A549 (cell line): ENCODE measurements at regions not wholly inside any gene's neighbourhood (a gene's known extent, or its start where the extent isn't known, plus 50 kb on each side); places are given as distances from the start of the nearest gene placed in this dataset.
"Not testable (repeated sequence)": the region's sequence is repeated elsewhere in the genome, so short reads cannot be mapped to it uniquely, and the experiment has no call there.

Experiments
- ATAC-seq, 2 experiments: fragments of 200-7000 bp in 1 of 2; fragments of >200 bp in 1 of 2; cut with Nextera tagmentation in 1 of 2; cut with Tn5 transposase in 1 of 2; 3 replicates each; pipeline versions ENCODE4 v1.8.0 to v1.9.1; 2018 to 2020; ENCODE audit warnings: mild to moderate bottlenecking in 1 of 2, moderate library complexity in 1 of 2
- CTCF ChIA-PET: fragments of 300-600 bp; sonication (Branson Sonifier 250); formaldehyde crosslinking; extraction: SDS; loops from one replicate; lab custom pipeline; 2021; ENCODE audit warnings: antibody characterized with exemption, inconsistent platforms; lab: Yijun Ruan, JAX
- POLR2A ChIA-PET: fragments of 350-600 bp; formaldehyde crosslinking; extraction: SDS; loops from one replicate; lab custom pipeline; 2021; ENCODE audit warnings: antibody characterized with exemption, inconsistent platforms; lab: Yijun Ruan, JAX
- DNase-seq, 2 experiments: peaks; one replicate each; pipeline versions ENCODE4 v3.0.0 to v3.0.0-alpha.2; 2011 to 2016; ENCODE audit warnings: low read depth in 1 of 2, low spot score in 1 of 2
- FAIRE-seq: peaks from 2 replicates; lab custom pipeline; 2011; peaks lifted over from hg19 to GRCh38; lab: Jason Lieb, UNC
- H3K27ac ChIP-seq, 2 experiments: fragments of >200 bp; sonication (Bioruptor Twin); formaldehyde crosslinking; 3 replicates each; pipeline ENCODE4 v1.5.1; 2016 to 2017
- H3K4me1 ChIP-seq: fragments of >200 bp; sonication (Bioruptor Twin); formaldehyde crosslinking; 3 replicates; pipeline ENCODE4 v1.6.1; 2016
- H3K4me2 ChIP-seq: fragments of >200 bp; sonication (Bioruptor Twin); formaldehyde crosslinking; 3 replicates; pipeline ENCODE4 v1.6.1; 2016
- H3K4me3 ChIP-seq: fragments of >200 bp; sonication (Bioruptor Twin); formaldehyde crosslinking; 3 replicates; pipeline ENCODE4 v1.5.1; 2016
- H3K9me3 ChIP-seq: fragments of >200 bp; sonication (Bioruptor Twin); formaldehyde crosslinking; 3 replicates; pipeline ENCODE4 v1.6.1; 2016
- BHLHE40 ChIP-seq: IDR thresholded peaks from 2 replicates; pipeline ENCODE4 v1.6.1; 2012; ENCODE audit warnings: low read depth, low read length, inconsistent platforms
- CHD4 ChIP-seq: fragments of 200-600 bp; sonication (generic); IDR thresholded peaks from 2 replicates; pipeline ENCODE4 v1.6.1; 2016; ENCODE audit warnings: antibody characterized with exemption, mild to moderate bottlenecking, borderline replicate concordance
- FOSB ChIP-seq: fragments of 250-450 bp; sonication (Bioruptor Pico); IDR thresholded peaks from 2 replicates; pipeline ENCODE4 v1.5.0; 2020; ENCODE audit warnings: mild to moderate bottlenecking, moderate library complexity
- GATA3 ChIP-seq: IDR thresholded peaks from 2 replicates; pipeline ENCODE4 v1.6.1; 2012; ENCODE audit warnings: borderline replicate concordance
- HEYL ChIP-seq: fragments of 250-450 bp; sonication (Bioruptor Pico); IDR thresholded peaks from 2 replicates; pipeline ENCODE4 v1.8.0; 2021; ENCODE audit warnings: mild to moderate bottlenecking, moderate library complexity
- HOXA7 ChIP-seq: fragments of 250-450 bp; sonication (Bioruptor Pico); IDR thresholded peaks from 2 replicates; pipeline ENCODE4 v1.5.0; 2020; ENCODE audit warnings: mild to moderate bottlenecking, moderate library complexity
- HOXB5 ChIP-seq: fragments of 250-450 bp; sonication (Bioruptor Pico); IDR thresholded peaks from 2 replicates; pipeline ENCODE4 v1.5.0; 2020; ENCODE audit warnings: mild to moderate bottlenecking, moderate library complexity
- KDM5A ChIP-seq: fragments of 200-600 bp; sonication (generic); IDR thresholded peaks from 2 replicates; pipeline ENCODE4 v1.6.1; 2016; ENCODE audit warnings: antibody characterized with exemption, mild to moderate bottlenecking
- PBX3 ChIP-seq: IDR thresholded peaks from 2 replicates; pipeline ENCODE4 v1.6.1; 2012
- POLR2AphosphoS2 ChIP-seq: conservative IDR thresholded peaks from 2 replicates; pipeline ENCODE4 v1.6.1; 2012; ENCODE audit warnings: low read length, improper control_type of control experiment, inconsistent platforms
- RAD21 ChIP-seq, 2 experiments: fragments of >200 bp in 1 of 2; sonication (Bioruptor Twin) in 1 of 2; formaldehyde crosslinking in 1 of 2; IDR thresholded peaks in 1 of 2; conservative IDR thresholded peaks in 1 of 2; 2 replicates in 1 of 2; 3 replicates in 1 of 2; pipeline ENCODE4 v1.6.1; 2012 to 2018; ENCODE audit warnings: inconsistent platforms in 1 of 2
- TFCP2L1 ChIP-seq: fragments of 250-450 bp; sonication (Bioruptor Pico); IDR thresholded peaks from 2 replicates; pipeline ENCODE4 v1.5.0; 2021; ENCODE audit warnings: mild to moderate bottlenecking
- ZC3H11A ChIP-seq: fragments of 450-650 bp; IDR thresholded peaks from 2 replicates; pipeline ENCODE4 v1.6.1; 2014; ENCODE audit warnings: antibody characterized with exemption, mild to moderate bottlenecking
- WGBS: methylation state at CpG from one replicate; pipeline ENCODE4 v1.1.6; 2017; ENCODE audit errors: missing lambda C conversion rate; 5-methylcytosine and 5-hydroxymethylcytosine counted together
- TF ChIP-seq, protein P1 (sequence below): fragments of >200 bp; sonication (Bioruptor Twin); formaldehyde crosslinking; IDR thresholded peaks from 3 replicates; pipeline ENCODE4 v1.5.1; 2016
- TF ChIP-seq, protein P2 (sequence below): fragments of >200 bp; sonication (Bioruptor Twin); formaldehyde crosslinking; IDR thresholded peaks from 2 replicates; pipeline ENCODE4 v1.6.1; 2016
- TF ChIP-seq, protein P3 (sequence below): fragments of >200 bp; sonication (Bioruptor Twin); formaldehyde crosslinking; IDR thresholded peaks from 3 replicates; pipeline ENCODE4 v1.6.1; 2016

DNA sequence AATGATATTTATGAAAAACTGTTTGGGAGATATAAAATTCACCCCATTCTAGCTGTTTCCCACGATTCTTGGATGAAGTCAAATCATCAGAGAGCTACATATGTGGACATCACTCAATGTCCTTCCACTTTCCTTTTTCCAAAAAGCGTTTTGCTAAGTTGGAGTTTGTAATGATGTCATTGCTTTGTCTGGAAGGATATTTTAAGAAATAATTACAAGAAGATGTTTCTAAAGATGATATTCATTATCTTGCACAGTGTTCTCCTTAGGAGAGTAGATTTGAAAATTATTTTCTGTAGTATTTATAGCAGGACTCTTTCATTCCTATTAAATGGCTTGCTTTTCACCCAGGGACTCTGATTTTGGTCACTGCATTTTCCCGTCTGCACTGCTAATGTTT, 851.2 kb downstream of the EFNB2 start:
- H3K4me2 ChIP-seq, result no peak overlapping the region
- no peak for DNase-seq
- H3K27ac ChIP-seq, result no peak overlapping the region
- ChIA-PET CTCF (no interaction called here), POLR2A (no interaction called here)
- no peak for TF ChIP-seq TFCP2L1 (CRISPR knock-in tag)
- TF ChIP-seq POLR2AphosphoS2, result no peak
- no peak overlapping the region for H3K4me3 ChIP-seq
- no peaks in the 10 kb centered on the region for H3K9me3 ChIP-seq
- ATAC-seq, result no peak
- no peak for FAIRE-seq
- WGBS, result 28% methylated on average over 3 of the region's 3 CpGs
- no peaks in the 10 kb centered on the region for H3K4me1 ChIP-seq

DNA sequence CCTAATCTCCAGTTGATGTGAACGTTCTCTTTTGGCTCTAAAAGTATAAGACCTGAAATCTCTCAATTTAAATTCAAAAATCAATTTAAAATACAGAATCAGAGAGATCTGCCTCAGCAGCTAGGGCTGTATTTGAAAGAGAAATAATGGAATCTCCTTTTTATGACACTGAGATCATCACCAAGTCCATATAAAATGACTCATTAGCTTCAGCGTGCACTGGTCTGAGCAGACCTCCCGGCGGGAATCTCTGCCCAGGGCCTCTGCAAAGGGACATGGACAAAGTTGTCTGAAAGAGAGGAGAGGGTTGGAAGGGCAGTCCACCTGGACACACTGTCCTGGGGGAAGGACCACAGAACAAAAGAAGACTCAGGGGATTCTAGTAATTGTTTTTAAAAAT, 855.6 kb downstream of the EFNB2 start:
- 53% methylated on average over 4 of the region's 4 CpGs for WGBS
- CTCF ChIA-PET, result no interaction called here
- POLR2A ChIA-PET, result no interaction called here

GRCh38 chr13:105678072-105678471, 857.4 kb downstream of the EFNB2 start:
- POLR2A ChIA-PET, result no interaction called here
- Histone ChIP-seq H3K4me2 (no peak overlapping the region), H3K27ac (no peak overlapping the region), H3K4me3 (no peak overlapping the region), H3K9me3 (no peaks in the 10 kb centered on the region), H3K4me1 (no peaks in the 10 kb centered on the region)
- ATAC-seq (no peak), FAIRE-seq (no peak), DNase-seq (no peak)
- TF ChIP-seq TFCP2L1 (CRISPR knock-in tag) (no peak), PBX3 (no peak), ZC3H11A (no peak), KDM5A (no peak)
- CTCF ChIA-PET, result interaction anchor here (0.7 kb wide), 1 partner anchor 174 kb away, joined by 5 read pairs; no protein-coding TSS in a partner anchor
- 43% methylated on average over 1 of the region's 1 CpG for WGBS

More for the DNA sequence above, 855.6 kb downstream of the EFNB2 start:
- TF ChIP-seq, protein P1, sequence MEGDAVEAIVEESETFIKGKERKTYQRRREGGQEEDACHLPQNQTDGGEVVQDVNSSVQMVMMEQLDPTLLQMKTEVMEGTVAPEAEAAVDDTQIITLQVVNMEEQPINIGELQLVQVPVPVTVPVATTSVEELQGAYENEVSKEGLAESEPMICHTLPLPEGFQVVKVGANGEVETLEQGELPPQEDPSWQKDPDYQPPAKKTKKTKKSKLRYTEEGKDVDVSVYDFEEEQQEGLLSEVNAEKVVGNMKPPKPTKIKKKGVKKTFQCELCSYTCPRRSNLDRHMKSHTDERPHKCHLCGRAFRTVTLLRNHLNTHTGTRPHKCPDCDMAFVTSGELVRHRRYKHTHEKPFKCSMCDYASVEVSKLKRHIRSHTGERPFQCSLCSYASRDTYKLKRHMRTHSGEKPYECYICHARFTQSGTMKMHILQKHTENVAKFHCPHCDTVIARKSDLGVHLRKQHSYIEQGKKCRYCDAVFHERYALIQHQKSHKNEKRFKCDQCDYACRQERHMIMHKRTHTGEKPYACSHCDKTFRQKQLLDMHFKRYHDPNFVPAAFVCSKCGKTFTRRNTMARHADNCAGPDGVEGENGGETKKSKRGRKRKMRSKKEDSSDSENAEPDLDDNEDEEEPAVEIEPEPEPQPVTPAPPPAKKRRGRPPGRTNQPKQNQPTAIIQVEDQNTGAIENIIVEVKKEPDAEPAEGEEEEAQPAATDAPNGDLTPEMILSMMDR, result no peak
- TF ChIP-seq HEYL (CRISPR knock-in tag), result no peak
- no peak for TF ChIP-seq FOSB
- TF ChIP-seq HOXB5, result no peak
- no peak for TF ChIP-seq CHD4
- no peak for TF ChIP-seq KDM5A
- no peak for TF ChIP-seq BHLHE40
- TF ChIP-seq GATA3, result no peak
- TF ChIP-seq, protein P2, sequence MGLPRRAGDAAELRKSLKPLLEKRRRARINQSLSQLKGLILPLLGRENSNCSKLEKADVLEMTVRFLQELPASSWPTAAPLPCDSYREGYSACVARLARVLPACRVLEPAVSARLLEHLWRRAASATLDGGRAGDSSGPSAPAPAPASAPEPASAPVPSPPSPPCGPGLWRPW, result no peak
- TF ChIP-seq, protein P3, sequence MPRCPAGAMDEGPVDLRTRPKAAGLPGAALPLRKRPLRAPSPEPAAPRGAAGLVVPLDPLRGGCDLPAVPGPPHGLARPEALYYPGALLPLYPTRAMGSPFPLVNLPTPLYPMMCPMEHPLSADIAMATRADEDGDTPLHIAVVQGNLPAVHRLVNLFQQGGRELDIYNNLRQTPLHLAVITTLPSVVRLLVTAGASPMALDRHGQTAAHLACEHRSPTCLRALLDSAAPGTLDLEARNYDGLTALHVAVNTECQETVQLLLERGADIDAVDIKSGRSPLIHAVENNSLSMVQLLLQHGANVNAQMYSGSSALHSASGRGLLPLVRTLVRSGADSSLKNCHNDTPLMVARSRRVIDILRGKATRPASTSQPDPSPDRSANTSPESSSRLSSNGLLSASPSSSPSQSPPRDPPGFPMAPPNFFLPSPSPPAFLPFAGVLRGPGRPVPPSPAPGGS, result no peak
- TF ChIP-seq, all 56 proteins: peak for 0
- DNase-seq (no peak), FAIRE-seq (no peak), ATAC-seq (no peak)
- H3K9me3 ChIP-seq, result no peaks in the 10 kb centered on the region
- no peaks in the 10 kb centered on the region for H3K4me1 ChIP-seq
- no peak overlapping the region for H3K4me3 ChIP-seq
- H3K4me2 ChIP-seq, result no peak overlapping the region
- H3K27ac ChIP-seq, result no peak overlapping the region

- Histone ChIP-seq H3K4me3 (no peak overlapping the region), H3K4me2 (no peak overlapping the region), H3K9me3 (no peaks in the 10 kb centered on the region), H3K4me1 (peaks cover 12% of the 10 kb centered on the region; the same call in 2 of the 3 replicates), H3K27ac (no peak overlapping the region)
- FAIRE-seq (no peak), DNase-seq (no peak), ATAC-seq (no peak)
- WGBS, result 54% methylated on average over 4 of the region's 4 CpGs
- ChIA-PET POLR2A (no interaction called here), CTCF (no interaction called here)
- no peak for TF ChIP-seq HOXA7 (CRISPR knock-in tag)
- TF ChIP-seq, protein P3, result no peak
- no peak for TF ChIP-seq RAD21 (conservative IDR thresholded peaks at IDR 0.05 in 1 of 2, IDR thresholded peaks at IDR 0.05 in 1 of 2)
Observed at GRCh38 chr13:105672881-105673280, 862.6 kb downstream of the EFNB2 start.

GRCh38 chr13:105671131-105671530, 864.3 kb downstream of the EFNB2 start:
- POLR2A ChIA-PET, CTCF ChIA-PET, ATAC-seq, FAIRE-seq, H3K9me3 ChIP-seq, H3K4me3 ChIP-seq, DNase-seq, H3K27ac ChIP-seq: not testable (repeated sequence)
- H3K4me2 ChIP-seq, result peak overlapping the region; percentile 52; the same call in 1 of the 3 replicates
- peaks cover 12% of the 10 kb centered on the region; the same call in 2 of the 3 replicates for H3K4me1 ChIP-seq
- WGBS, result 73% methylated on average over 8 of the region's 9 CpGs
